Peyer's patch (tissue), 4 donors: ENCODE measurements at regions not wholly inside any gene's neighbourhood (a gene's known extent, or its start where the extent isn't known, plus 50 kb on each side); places are given as distances from the start of the nearest gene placed in this dataset.

Experiments
- DNase-seq, 3 donors: peaks; one replicate each; pipeline ENCODE4 v3.0.0-alpha.2; 2017 to 2019
- H3K27ac ChIP-seq, 4 donors: fragments of 200-600 bp; sonication (generic); one replicate each; pipeline ENCODE4 v1.5.1; 2016 to 2019
- H3K27me3 ChIP-seq, 2 donors: fragments of 200-600 bp; sonication (generic); one replicate each; pipeline ENCODE4 v1.5.1; 2019
- H3K36me3 ChIP-seq, 3 donors: fragments of 200-600 bp; sonication (generic); one replicate each; pipeline ENCODE4 v1.5.1; 2016 to 2019
- H3K4me1 ChIP-seq, 4 donors: fragments of 200-600 bp; sonication (generic); one replicate each; pipeline ENCODE4 v1.5.1; 2016 to 2019
- H3K4me3 ChIP-seq, 4 donors: fragments of 200-600 bp; sonication (generic); 1 replicate in 3 of 4; 2 replicates in 1 of 4; pipeline ENCODE4 v1.5.1; 2016 to 2019; ENCODE audit warnings: mild to moderate bottlenecking in 1 of 4
- H3K9me3 ChIP-seq, 4 donors: fragments of 200-600 bp; sonication (generic); one replicate each; pipeline ENCODE4 v1.5.1; 2016 to 2019; ENCODE audit warnings: mild to moderate bottlenecking in 1 of 4
- CTCF ChIP-seq, 6 experiments: fragments of 450-650 bp in 4 of 6; fragments of 200-600 bp in 2 of 6; sonication (generic) in 1 of 6; IDR thresholded peaks; one replicate each; pipeline ENCODE4 v1.5.1; 2017 to 2019; ENCODE audit warnings: antibody characterized with exemption in 6 of 6, mild to moderate bottlenecking in 3 of 6, moderate library complexity in 1 of 6
- POLR2A ChIP-seq, 2 donors: fragments of 450-650 bp; IDR thresholded peaks; one replicate each; pipeline ENCODE4 v1.5.1; 2017; ENCODE audit warnings: antibody characterized with exemption in 2 of 2, mild to moderate bottlenecking in 2 of 2, moderate library complexity in 2 of 2

DNA sequence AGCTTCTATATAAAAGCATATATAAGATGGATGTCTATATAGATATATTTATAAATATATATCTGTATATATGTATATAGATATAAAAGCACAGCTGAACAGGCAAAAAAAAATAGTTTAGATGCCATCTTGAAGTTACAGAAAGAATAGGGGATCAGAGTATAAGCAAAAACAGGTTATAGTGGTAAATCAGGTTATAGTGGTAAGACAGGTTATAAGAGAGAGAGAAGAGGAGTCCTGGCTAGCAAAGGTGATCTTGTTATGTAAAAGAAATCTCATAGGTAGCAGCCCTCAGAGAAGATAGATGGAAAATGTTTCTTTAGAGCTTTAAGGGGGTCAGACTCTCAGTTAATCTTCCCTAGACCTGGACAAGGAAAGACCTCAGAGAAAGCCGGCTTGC lies 1263.1 kb downstream of the PCDH7 start:
- Histone ChIP-seq H3K36me3 (no peaks in the 10 kb centered on the region), H3K27me3 (no peaks in the 10 kb centered on the region), H3K4me3 (no peak overlapping the region), H3K27ac (no peak overlapping the region), H3K9me3 (no peaks in the 10 kb centered on the region), H3K4me1 (no peaks in the 10 kb centered on the region)
- TF ChIP-seq CTCF (IDR thresholded peaks at IDR 0.05) (no peak), POLR2A (IDR thresholded peaks at IDR 0.05) (no peak)
- no peak for DNase-seq

- TF ChIP-seq CTCF (IDR thresholded peaks at IDR 0.05) (no peak), POLR2A (IDR thresholded peaks at IDR 0.05) (no peak)
- Histone ChIP-seq H3K4me3 (no peak overlapping the region), H3K27me3 (no peaks in the 10 kb centered on the region), H3K4me1 (no peaks in the 10 kb centered on the region), H3K9me3 (no peaks in the 10 kb centered on the region), H3K27ac (no peak overlapping the region), H3K36me3 (no peaks in the 10 kb centered on the region)
- no peak for DNase-seq
Observed at GRCh38 chr4:31983677-31984076, 1263.5 kb downstream of the PCDH7 start.

DNA sequence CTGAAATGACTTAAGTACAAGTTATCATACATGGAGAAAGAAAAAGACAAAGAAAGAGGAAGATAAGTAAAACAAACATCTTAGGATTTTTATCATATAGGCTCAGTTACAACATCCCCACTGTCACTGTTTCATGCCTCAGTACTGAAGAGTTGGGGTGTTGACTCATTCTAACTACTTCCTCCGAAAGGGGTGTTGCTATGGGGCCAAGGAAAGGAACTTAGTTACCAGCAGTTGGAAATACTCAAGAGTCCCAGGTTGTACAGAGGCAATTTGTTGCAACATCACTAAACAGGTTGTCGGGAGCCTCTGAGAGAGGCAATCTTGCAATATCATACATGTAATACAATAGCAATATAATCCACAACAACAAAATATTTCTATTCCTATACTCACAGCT lies 1264.7 kb downstream of the PCDH7 start:
- DNase-seq: no peak
- H3K27me3 ChIP-seq: no peaks in the 10 kb centered on the region
- TF ChIP-seq CTCF (IDR thresholded peaks at IDR 0.05) (no peak), POLR2A (IDR thresholded peaks at IDR 0.05) (no peak)
- H3K27ac ChIP-seq: no peak overlapping the region
- H3K4me3 ChIP-seq: no peak overlapping the region
- no peaks in the 10 kb centered on the region for H3K9me3 ChIP-seq
- H3K36me3 ChIP-seq: no peaks in the 10 kb centered on the region
- H3K4me1 ChIP-seq: no peaks in the 10 kb centered on the region

- H3K4me1 ChIP-seq: no peaks in the 10 kb centered on the region
- no peaks in the 10 kb centered on the region for H3K36me3 ChIP-seq
- no peak overlapping the region for H3K4me3 ChIP-seq
- no peak for DNase-seq
- H3K9me3 ChIP-seq: no peaks in the 10 kb centered on the region
- no peaks in the 10 kb centered on the region for H3K27me3 ChIP-seq
- TF ChIP-seq CTCF (IDR thresholded peaks at IDR 0.05) (no peak), POLR2A (IDR thresholded peaks at IDR 0.05) (no peak)
- H3K27ac ChIP-seq: no peak overlapping the region
Observed at GRCh38 chr4:31995943-31996901, 1276.1 kb downstream of the PCDH7 start.

- no peaks in the 10 kb centered on the region for H3K4me1 ChIP-seq
- TF ChIP-seq POLR2A (IDR thresholded peaks at IDR 0.05) (no peak), CTCF (IDR thresholded peaks at IDR 0.05) (no peak)
- H3K4me3 ChIP-seq: no peak overlapping the region
- no peak overlapping the region for H3K27ac ChIP-seq
- no peaks in the 10 kb centered on the region for H3K9me3 ChIP-seq
- H3K27me3 ChIP-seq: no peaks in the 10 kb centered on the region
- DNase-seq: no peak
- no peaks in the 10 kb centered on the region for H3K36me3 ChIP-seq
Observed at GRCh38 chr4:31998807-31999206, 1278.6 kb downstream of the PCDH7 start.
